CD4-positive, alpha-beta T cell (primary cell): ENCODE measurements at regions not wholly inside any gene's neighbourhood (a gene's known extent, or its start where the extent isn't known, plus 50 kb on each side); places are given as distances from the start of the nearest gene placed in this dataset.

Experiments used
- ATAC-seq: fragments of 200-7000 bp; cut with Tn5 transposase; one replicate; pipeline ENCODE4 v1.10.0; 2022; ENCODE audit warnings: mild to moderate bottlenecking; ENCODE audit not compliant: poor library complexity
- CTCF ChIA-PET: fragments of 350-600 bp; sonication (Branson Sonifier 250); formaldehyde crosslinking; loops from one replicate; lab custom pipeline; 2021; ENCODE audit warnings: antibody characterized with exemption, inconsistent platforms; lab: Charles Lee
- POLR2A ChIA-PET: fragments of 350-600 bp; sonication (Branson Sonifier 250); formaldehyde crosslinking; loops from one replicate; lab custom pipeline; 2021; ENCODE audit warnings: antibody characterized with exemption, inconsistent platforms; lab: Charles Lee
- DNase-seq, 14 experiments: peaks; one replicate each; pipeline ENCODE4 v3.0.0-alpha.2; 2013 to 2020; ENCODE audit warnings: mixed read lengths in 2 of 14
- H3K27ac ChIP-seq, 2 donors: one replicate each; pipeline versions ENCODE4 v1.5.1 to v1.7.0; 2013; ENCODE audit warnings: low read length in 2 of 2, low read depth in 1 of 2, mild to moderate bottlenecking in 1 of 2
- H3K27me3 ChIP-seq, 2 experiments: 1 replicate in 1 of 2; 2 replicates in 1 of 2; pipeline versions ENCODE4 v1.6.1 to v1.7.0; 2013; ENCODE audit warnings: low read length in 2 of 2, control low read depth in 1 of 2, mild to moderate bottlenecking in 1 of 2, moderate library complexity in 1 of 2; ENCODE audit not compliant: insufficient read depth in 2 of 2, control insufficient read depth in 1 of 2
- H3K36me3 ChIP-seq: one replicate; pipeline ENCODE4 v1.6.1; 2013; ENCODE audit warnings: low read length, control low read depth; ENCODE audit not compliant: insufficient read depth
- H3K4me1 ChIP-seq: one replicate; pipeline ENCODE4 v1.6.1; 2013; ENCODE audit warnings: low read length, control low read depth; ENCODE audit not compliant: insufficient read depth
- H3K4me3 ChIP-seq: one replicate; pipeline ENCODE4 v1.5.1; 2013; ENCODE audit warnings: mild to moderate bottlenecking, low read length, moderate library complexity
- H3K9me3 ChIP-seq, 2 experiments: 1 replicate in 1 of 2; 2 replicates in 1 of 2; pipeline versions ENCODE4 v1.6.1 to v1.7.0; 2013; ENCODE audit warnings: low read length in 2 of 2, mild to moderate bottlenecking in 2 of 2, control low read depth in 1 of 2, moderate library complexity in 1 of 2; ENCODE audit not compliant: control insufficient read depth in 1 of 2, insufficient read depth in 1 of 2
- H3K27ac Mint-ChIP-seq: one replicate; pipeline ENCODE4 v1.8.0; 2020; ENCODE audit warnings: mixed read lengths
- H3K27me3 Mint-ChIP-seq: one replicate; pipeline ENCODE4 v1.8.0; 2021; ENCODE audit warnings: mixed read lengths
- H3K36me3 Mint-ChIP-seq: one replicate; pipeline ENCODE4 v1.8.0; 2021; ENCODE audit warnings: low read depth, mixed read lengths
- H3K4me1 Mint-ChIP-seq: one replicate; pipeline ENCODE4 v1.8.0; 2021; ENCODE audit warnings: low read depth, mixed read lengths
- H3K4me3 Mint-ChIP-seq: one replicate; pipeline ENCODE4 v1.8.0; 2020; ENCODE audit warnings: mild to moderate bottlenecking, mixed read lengths
- H3K9me3 Mint-ChIP-seq: one replicate; pipeline ENCODE4 v1.8.0; 2020; ENCODE audit warnings: mixed read lengths
- CTCF ChIP-seq: fragments of 200-600 bp; IDR thresholded peaks from one replicate; pipeline ENCODE4 v1.8.0; 2022; ENCODE audit warnings: antibody characterized with exemption, mild to moderate bottlenecking
- intact Hi-C, 2 experiments: fragments of 100-400 bp; cut with DNase I in 1 of 2; cut with micrococcal nuclease in 1 of 2; formaldehyde crosslinking; loops; one replicate each; pipeline versions ENCODE4 v1.15.1 to v1.9.0; 2023 to 2025; cut with DNase I, micrococcal nuclease

- H3K4me3 Mint-ChIP-seq = no peak overlapping the region
- ATAC-seq (no peak), DNase-seq (no peak)
- intact Hi-C loops = no loop called here
- H3K4me1 Mint-ChIP-seq = no peaks in the 10 kb centered on the region
- H3K27ac Mint-ChIP-seq = no peak overlapping the region
- H3K9me3 Mint-ChIP-seq = no peaks in the 10 kb centered on the region
- no peaks in the 10 kb centered on the region for H3K36me3 Mint-ChIP-seq
- Histone ChIP-seq H3K27ac (no peak overlapping the region), H3K4me3 (no peak overlapping the region), H3K27me3 (peaks cover 0 to 2% of the 10 kb centered on the region in 2 experiments), H3K4me1 (no peaks in the 10 kb centered on the region), H3K9me3 (no peaks in the 10 kb centered on the region), H3K36me3 (no peaks in the 10 kb centered on the region)
- TF ChIP-seq CTCF = no peak
- no peaks in the 10 kb centered on the region for H3K27me3 Mint-ChIP-seq
- ChIA-PET CTCF (no interaction called here), POLR2A (no interaction called here)
Measured at GRCh38 chr10:78472551-78472890, 438.9 kb downstream of the RPS24 start.

GRCh38 chr10:78473006-78473405 lies 439.3 kb downstream of the RPS24 start:
- no peaks in the 10 kb centered on the region for H3K9me3 Mint-ChIP-seq
- no peaks in the 10 kb centered on the region for H3K36me3 Mint-ChIP-seq
- no peaks in the 10 kb centered on the region for H3K27me3 Mint-ChIP-seq
- ChIA-PET CTCF (no interaction called here), POLR2A (no interaction called here)
- H3K27ac Mint-ChIP-seq = no peak overlapping the region
- TF ChIP-seq CTCF = no peak
- DNase-seq (no peak), ATAC-seq (no peak)
- Histone ChIP-seq H3K27me3 (peaks cover 0 to 2% of the 10 kb centered on the region in 2 experiments), H3K36me3 (no peaks in the 10 kb centered on the region), H3K9me3 (no peaks in the 10 kb centered on the region), H3K27ac (no peak overlapping the region), H3K4me1 (no peaks in the 10 kb centered on the region), H3K4me3 (no peak overlapping the region)
- H3K4me1 Mint-ChIP-seq = no peaks in the 10 kb centered on the region
- intact Hi-C loops = no loop called here
- no peak overlapping the region for H3K4me3 Mint-ChIP-seq

- Histone ChIP-seq H3K4me1 (no peaks in the 10 kb centered on the region), H3K36me3 (no peaks in the 10 kb centered on the region), H3K27me3 (peaks cover 0 to 4% of the 10 kb centered on the region in 2 experiments), H3K4me3 (no peak overlapping the region), H3K27ac (no peak overlapping the region), H3K9me3 (no peaks in the 10 kb centered on the region)
- DNase-seq (no peak), ATAC-seq (no peak)
- ChIA-PET POLR2A (no interaction called here), CTCF (no interaction called here)
- no peaks in the 10 kb centered on the region for H3K36me3 Mint-ChIP-seq
- no peak overlapping the region for H3K27ac Mint-ChIP-seq
- no peak overlapping the region for H3K4me3 Mint-ChIP-seq
- peaks cover 5% of the 10 kb centered on the region for H3K27me3 Mint-ChIP-seq
- TF ChIP-seq CTCF = no peak
- intact Hi-C loops = no loop called here
- H3K9me3 Mint-ChIP-seq = no peaks in the 10 kb centered on the region
- H3K4me1 Mint-ChIP-seq = no peaks in the 10 kb centered on the region
Measured at GRCh38 chr10:78474743-78475142, 441.1 kb downstream of the RPS24 start.
